Uterus (tissue), 3 donors: ENCODE measurements at regions not wholly inside any gene's neighbourhood (a gene's known extent, or its start where the extent isn't known, plus 50 kb on each side); places are given as distances from the start of the nearest gene placed in this dataset.

Source experiments
- DNase-seq, 2 donors: peaks; one replicate each; pipeline ENCODE4 v3.0.0-alpha.2; 2019 to 2020
- H3K27ac ChIP-seq, 2 donors: fragments of 200-600 bp; sonication (generic); 1 replicate in 1 of 2; 2 replicates in 1 of 2; pipeline ENCODE4 v1.5.1; 2016 to 2018
- H3K27me3 ChIP-seq, 2 donors: fragments of 200-600 bp; sonication (generic); one replicate each; pipeline ENCODE4 v1.5.1; 2018 to 2019; ENCODE audit warnings: control low read depth in 1 of 2
- H3K36me3 ChIP-seq, 2 donors: fragments of 200-600 bp; sonication (generic); one replicate each; pipeline ENCODE4 v1.5.1; 2019; ENCODE audit warnings: control low read depth in 1 of 2
- H3K4me1 ChIP-seq, 2 donors: fragments of 200-600 bp; sonication (generic); one replicate each; pipeline ENCODE4 v1.5.1; 2018 to 2019; ENCODE audit warnings: control low read depth in 1 of 2
- H3K4me3 ChIP-seq, 2 donors: fragments of 200-600 bp; sonication (generic); 1 replicate in 1 of 2; 2 replicates in 1 of 2; pipeline ENCODE4 v1.5.1; 2018 to 2019; ENCODE audit warnings: mild to moderate bottlenecking in 1 of 2
- H3K9me3 ChIP-seq, 2 donors: fragments of 200-600 bp; sonication (generic); one replicate each; pipeline ENCODE4 v1.5.1; 2019; ENCODE audit warnings: control low read depth in 1 of 2
- CTCF ChIP-seq, 4 experiments: fragments of 200-600 bp in 2 of 4; fragments of 450-650 bp in 2 of 4; sonication (generic) in 2 of 4; IDR thresholded peaks; one replicate each; pipeline ENCODE4 v1.5.1; 2016 to 2019; ENCODE audit warnings: antibody characterized with exemption in 4 of 4, mild to moderate bottlenecking in 2 of 4, moderate library complexity in 1 of 4
- POLR2A ChIP-seq, 2 donors: fragments of 450-650 bp; IDR thresholded peaks; one replicate each; pipeline ENCODE4 v1.6.1; 2016; ENCODE audit warnings: antibody characterized with exemption in 2 of 2, mild to moderate bottlenecking in 1 of 2, moderate library complexity in 1 of 2
- intact Hi-C: fragments of 100-400 bp; cut with DNase I; formaldehyde crosslinking; loops from one replicate; pipeline ENCODE4 v1.15.1; 2023; ENCODE audit warnings: low total_unique reads
- donor health status: DM: yes; HTN: yes; CAD: no.

DNA sequence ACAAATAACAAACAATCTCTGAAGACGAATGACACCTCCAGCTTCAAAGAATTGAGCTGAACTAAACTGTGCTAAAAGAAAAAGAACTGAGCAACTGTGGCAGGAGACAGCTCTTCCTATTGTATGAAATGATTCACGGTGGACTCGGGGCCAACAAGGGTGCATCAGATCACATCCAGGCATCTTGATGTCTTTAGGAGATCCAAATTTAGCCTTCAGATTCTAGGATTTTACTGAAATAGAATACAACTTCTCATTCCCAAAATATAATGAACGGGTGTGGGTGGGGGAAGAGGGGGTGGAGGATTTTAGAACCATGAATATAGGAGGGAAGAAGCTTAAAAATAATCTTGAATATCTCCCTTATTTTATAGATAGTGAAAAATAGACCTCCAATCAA is 631.8 kb downstream of the ELAVL2 start:
- H3K27ac ChIP-seq, result no peak overlapping the region
- no peak for DNase-seq
- no peak overlapping the region for H3K4me3 ChIP-seq
- H3K9me3 ChIP-seq, result no peaks in the 10 kb centered on the region
- no peaks in the 10 kb centered on the region for H3K27me3 ChIP-seq
- H3K36me3 ChIP-seq, result no peaks in the 10 kb centered on the region
- TF ChIP-seq POLR2A (IDR thresholded peaks at IDR 0.05), result no peak
- no peak for TF ChIP-seq CTCF (IDR thresholded peaks at IDR 0.05)
- intact Hi-C loops, result no loop called here
- H3K4me1 ChIP-seq, result no peaks in the 10 kb centered on the region

GRCh38 chr9:23215688-23216087 is 610.4 kb downstream of the ELAVL2 start:
- H3K4me1 ChIP-seq, result no peaks in the 10 kb centered on the region
- no peak overlapping the region for H3K4me3 ChIP-seq
- no peak for TF ChIP-seq CTCF (IDR thresholded peaks at IDR 0.05)
- TF ChIP-seq POLR2A (IDR thresholded peaks at IDR 0.05), result no peak
- no peak for DNase-seq
- no peaks in the 10 kb centered on the region for H3K27me3 ChIP-seq
- no peaks in the 10 kb centered on the region for H3K9me3 ChIP-seq
- intact Hi-C loops, result no loop called here
- no peaks in the 10 kb centered on the region for H3K36me3 ChIP-seq
- H3K27ac ChIP-seq, result no peak overlapping the region

DNA sequence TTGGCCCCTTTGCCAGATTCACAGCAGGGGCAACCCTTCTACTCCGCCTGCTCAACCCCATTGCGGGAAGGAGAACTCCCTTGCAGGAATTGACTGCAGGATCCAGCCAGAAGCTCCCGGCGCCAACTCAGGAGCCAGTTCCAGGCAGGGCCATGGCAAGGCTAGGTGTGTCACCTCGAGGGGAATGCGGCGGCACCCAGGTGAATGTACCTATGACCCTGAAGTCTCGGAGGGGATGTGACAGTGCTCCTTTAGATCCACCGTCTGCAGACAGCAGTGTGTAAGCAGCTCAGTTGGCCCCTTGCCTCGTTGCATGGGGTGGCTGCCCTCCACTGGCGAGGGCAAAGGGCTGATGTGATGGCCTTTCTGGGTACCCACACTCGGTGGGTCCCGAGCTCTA is 606.6 kb downstream of the ELAVL2 start:
- H3K4me1 ChIP-seq, result no peaks in the 10 kb centered on the region
- H3K36me3 ChIP-seq, result no peaks in the 10 kb centered on the region
- DNase-seq, result no peak
- intact Hi-C loops, result no loop called here
- no peaks in the 10 kb centered on the region for H3K27me3 ChIP-seq
- H3K9me3 ChIP-seq, result no peaks in the 10 kb centered on the region
- no peak for TF ChIP-seq CTCF (IDR thresholded peaks at IDR 0.05)
- no peak for TF ChIP-seq POLR2A (IDR thresholded peaks at IDR 0.05)
- H3K27ac ChIP-seq, result no peak overlapping the region
- no peak overlapping the region for H3K4me3 ChIP-seq

DNA sequence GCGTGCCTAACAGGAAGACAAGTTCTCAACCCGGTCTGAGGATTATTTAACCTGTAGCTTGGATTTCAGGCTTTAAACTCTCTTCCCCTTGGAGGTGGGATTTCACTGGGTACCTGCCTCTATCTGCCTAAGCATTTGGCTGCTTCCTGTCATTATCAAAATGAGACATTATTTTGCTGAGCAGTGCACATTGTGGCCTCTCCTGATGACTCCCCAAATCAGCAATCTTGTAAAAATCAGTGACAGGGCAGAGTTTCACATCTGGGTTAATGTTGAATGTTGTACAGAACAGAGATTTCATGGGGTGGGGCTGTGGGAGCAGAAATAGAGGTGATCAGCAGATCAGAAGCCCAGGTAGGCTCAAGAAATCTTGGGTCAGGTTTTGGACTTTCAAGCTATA is 605.9 kb downstream of the ELAVL2 start:
- DNase-seq, result no peak
- intact Hi-C loops, result no loop called here
- Histone ChIP-seq H3K9me3 (no peaks in the 10 kb centered on the region), H3K27me3 (no peaks in the 10 kb centered on the region), H3K36me3 (no peaks in the 10 kb centered on the region), H3K4me3 (no peak overlapping the region), H3K27ac (no peak overlapping the region), H3K4me1 (no peaks in the 10 kb centered on the region)
- TF ChIP-seq POLR2A (IDR thresholded peaks at IDR 0.05) (no peak), CTCF (IDR thresholded peaks at IDR 0.05) (no peak)

DNA sequence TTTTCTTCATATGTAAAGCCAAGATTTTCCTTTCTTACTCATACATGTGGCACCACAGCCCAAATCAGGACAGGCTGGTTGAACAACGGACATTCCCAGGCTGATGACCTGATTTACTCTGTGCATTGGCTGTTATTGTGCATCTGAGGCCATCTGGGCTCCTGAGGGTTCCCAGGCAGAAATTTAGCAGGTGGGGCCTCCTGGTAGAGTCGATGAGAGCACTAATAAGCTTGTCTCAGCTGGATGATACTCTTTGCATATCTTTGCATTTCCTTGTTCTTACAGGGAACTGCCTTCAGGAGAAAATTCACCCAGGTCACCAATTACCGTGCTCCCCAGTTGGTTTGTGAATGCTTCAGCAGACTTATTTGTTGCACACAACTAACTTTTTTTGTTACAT is 605.1 kb downstream of the ELAVL2 start:
- intact Hi-C loops, result no loop called here
- no peaks in the 10 kb centered on the region for H3K4me1 ChIP-seq
- no peaks in the 10 kb centered on the region for H3K36me3 ChIP-seq
- H3K27ac ChIP-seq, result no peak overlapping the region
- H3K4me3 ChIP-seq, result no peak overlapping the region
- DNase-seq, result no peak
- H3K27me3 ChIP-seq, result no peaks in the 10 kb centered on the region
- TF ChIP-seq CTCF (IDR thresholded peaks at IDR 0.05), result no peak
- no peaks in the 10 kb centered on the region for H3K9me3 ChIP-seq
